Activated CD4-positive, alpha-beta T cell treated with anti-CD3 and anti-CD28 coated beads, Interleukin-10, Interleukin-2, amounts not matched to agents 100 ng/mL and 50 ng/mL, durations not matched to agents 16 hours and 8 hours (primary cell): ENCODE measurements at regions not wholly inside any gene's neighbourhood (a gene's known extent, or its start where the extent isn't known, plus 50 kb on each side); places are given as distances from the start of the nearest gene placed in this dataset.

Source experiments
- DNase-seq: peaks from one replicate; pipeline ENCODE4 v3.0.0-alpha.2; 2020

- no peak for DNase-seq
Measured at GRCh38 chr12:93136253-93137055, 207.4 kb upstream of the EEA1 start.

GRCh38 chr12:93137656-93138612, 208.8 kb upstream of the EEA1 start:
- DNase-seq, result peak; percentile 29

- DNase-seq, result no peak
Measured at GRCh38 chr12:93139028-93139665, 210.1 kb upstream of the EEA1 start.

- DNase-seq, result no peak
Measured at GRCh38 chr12:93140325-93140724, 211.2 kb upstream of the EEA1 start.

GRCh38 chr12:93140801-93141200, 211.7 kb upstream of the EEA1 start:
- no peak for DNase-seq

- DNase-seq, result no peak
Measured at GRCh38 chr12:93142881-93143280, 213.8 kb upstream of the EEA1 start.

GRCh38 chr12:93144109-93144508, 215.0 kb upstream of the EEA1 start:
- DNase-seq, result no peak

GRCh38 chr12:93145086-93145485, 216.0 kb upstream of the EEA1 start:
- no peak for DNase-seq

- no peak for DNase-seq
Measured at GRCh38 chr12:93146263-93146939, 217.3 kb upstream of the EEA1 start.

- DNase-seq, result no peak
Measured at GRCh38 chr12:93146970-93147369, 217.9 kb upstream of the EEA1 start.

GRCh38 chr12:93148412-93148811, 219.3 kb upstream of the EEA1 start:
- DNase-seq, result no peak

- DNase-seq, result no peak
Measured at GRCh38 chr12:93149229-93149628, 220.1 kb upstream of the EEA1 start.

GRCh38 chr12:93151079-93151762, 222.1 kb upstream of the EEA1 start:
- DNase-seq, result no peak

- no peak for DNase-seq
Measured at GRCh38 chr12:93152617-93153016, 223.5 kb upstream of the EEA1 start.

GRCh38 chr12:93153321-93153720, 224.2 kb upstream of the EEA1 start:
- DNase-seq, result no peak

GRCh38 chr12:93154096-93154728, 223.5 kb upstream of the NUDT4 start:
- no peak for DNase-seq

- no peak for DNase-seq
Measured at GRCh38 chr12:93154753-93155480, 222.8 kb upstream of the NUDT4 start.

GRCh38 chr12:93156086-93156716, 221.5 kb upstream of the NUDT4 start:
- no peak for DNase-seq

- DNase-seq, result no peak
Measured at GRCh38 chr12:93157279-93157678, 220.4 kb upstream of the NUDT4 start.

GRCh38 chr12:93158065-93158843, 219.5 kb upstream of the NUDT4 start:
- DNase-seq, result no peak
